AG09309 (cell line): ENCODE measurements at regions not wholly inside any gene's neighbourhood (a gene's known extent, or its start where the extent isn't known, plus 50 kb on each side); places are given as distances from the start of the nearest gene placed in this dataset.
"Not testable (repeated sequence)": the region's sequence is repeated elsewhere in the genome, so short reads cannot be mapped to it uniquely, and the experiment has no call there.

Experiments used
- DNase-seq: peaks from one replicate; pipeline ENCODE4 v3.0.0-alpha.2; 2010; ENCODE audit warnings: low read depth
- H3K4me3 ChIP-seq: 2 replicates; pipeline ENCODE4 v1.5.1; 2011; ENCODE audit warnings: mild to moderate bottlenecking, low read depth, low read length, moderate library complexity; ENCODE audit not compliant: control insufficient read depth
- CTCF ChIP-seq: IDR thresholded peaks from 2 replicates; pipeline ENCODE4 v1.5.1; 2011; ENCODE audit warnings: mild to moderate bottlenecking, low read depth, low read length, inconsistent platforms; ENCODE audit not compliant: insufficient read depth, control insufficient read depth; ENCODE audit errors: missing control alignments

- no peak overlapping the region for H3K4me3 ChIP-seq
- TF ChIP-seq CTCF, result no peak
- DNase-seq, result no peak
Measured at GRCh38 chr6:5878792-5879191, 127.9 kb downstream of the NRN1 start.

- DNase-seq, result no peak
- TF ChIP-seq CTCF, result no peak
- H3K4me3 ChIP-seq, result no peak overlapping the region
Measured at GRCh38 chr6:5876076-5876475, 130.6 kb downstream of the NRN1 start.

- not testable (repeated sequence) for H3K4me3 ChIP-seq, DNase-seq
Measured at GRCh38 chr6:5873976-5874375, 132.7 kb downstream of the NRN1 start.

- DNase-seq, result no peak
- H3K4me3 ChIP-seq, result no peak overlapping the region
- TF ChIP-seq CTCF, result no peak
Measured at GRCh38 chr6:5871296-5871695, 135.4 kb downstream of the NRN1 start.

GRCh38 chr6:5869676-5870075, 137.0 kb downstream of the NRN1 start:
- H3K4me3 ChIP-seq, result no peak overlapping the region
- no peak for TF ChIP-seq CTCF

GRCh38 chr6:5869261-5869660, 137.5 kb downstream of the NRN1 start:
- no peak for DNase-seq
- TF ChIP-seq CTCF, result no peak
- no peak overlapping the region for H3K4me3 ChIP-seq

More at GRCh38 chr6:5869676-5870075, 137.0 kb downstream of the NRN1 start:
- no peak for DNase-seq

GRCh38 chr6:5866547-5867051, 140.1 kb downstream of the NRN1 start:
- no peak for TF ChIP-seq CTCF
- no peak overlapping the region for H3K4me3 ChIP-seq
- peak; percentile 27 for DNase-seq
